GM04503 (cell line): ENCODE measurements at regions not wholly inside any gene's neighbourhood (a gene's known extent, or its start where the extent isn't known, plus 50 kb on each side); places are given as distances from the start of the nearest gene placed in this dataset.

Experiments
- DNase-seq: peaks from one replicate; pipeline ENCODE4 v3.0.0-alpha.2; 2012; ENCODE audit warnings: low read depth

- no peak for DNase-seq
Observed at GRCh38 chr10:44326474-44327030, 58.3 kb downstream of the CXCL12 start.

- no peak for DNase-seq
Observed at GRCh38 chr10:44325596-44326307, 59.1 kb downstream of the CXCL12 start.

GRCh38 chr10:44325157-44325556 lies 59.7 kb downstream of the CXCL12 start:
- no peak for DNase-seq

GRCh38 chr10:44323838-44324237 lies 61.1 kb downstream of the CXCL12 start:
- no peak for DNase-seq

- DNase-seq: no peak
Observed at GRCh38 chr10:44322137-44322536, 62.8 kb downstream of the CXCL12 start.

GRCh38 chr10:44320756-44321155 lies 64.1 kb downstream of the CXCL12 start:
- DNase-seq: no peak

- no peak for DNase-seq
Observed at GRCh38 chr10:44317856-44318255, 67.0 kb downstream of the CXCL12 start.

GRCh38 chr10:44316922-44317215 lies 68.0 kb downstream of the CXCL12 start:
- no peak for DNase-seq

GRCh38 chr10:44316187-44316921 lies 68.5 kb downstream of the CXCL12 start:
- no peak for DNase-seq

- no peak for DNase-seq
Observed at GRCh38 chr10:44314802-44315460, 70.0 kb downstream of the CXCL12 start.

- DNase-seq: no peak
Observed at GRCh38 chr10:44313761-44314165, 71.1 kb downstream of the CXCL12 start.

- no peak for DNase-seq
Observed at GRCh38 chr10:44312401-44312800, 72.5 kb downstream of the CXCL12 start.

- no peak for DNase-seq
Observed at GRCh38 chr10:44311563-44312051, 73.3 kb downstream of the CXCL12 start.

- peak; percentile 16 for DNase-seq
Observed at GRCh38 chr10:44310762-44311562, 73.9 kb downstream of the CXCL12 start.

GRCh38 chr10:44309939-44310761 lies 74.7 kb downstream of the CXCL12 start:
- DNase-seq: no peak

- no peak for DNase-seq
Observed at GRCh38 chr10:44309361-44309760, 75.5 kb downstream of the CXCL12 start.

GRCh38 chr10:44308935-44309334 lies 76.0 kb downstream of the CXCL12 start:
- no peak for DNase-seq

- no peak for DNase-seq
Observed at GRCh38 chr10:44307691-44308090, 77.2 kb downstream of the CXCL12 start.

GRCh38 chr10:44306762-44307161 lies 78.1 kb downstream of the CXCL12 start:
- no peak for DNase-seq

GRCh38 chr10:44306147-44306710 lies 78.7 kb downstream of the CXCL12 start:
- peak; percentile 65 for DNase-seq
